ENCODE measurements at regions not wholly inside any gene's neighbourhood (a gene's known extent, or its start where the extent isn't known, plus 50 kb on each side); places are given as distances from the start of the nearest gene placed in this dataset.
"Not testable (repeated sequence)": the region's sequence is repeated elsewhere in the genome, so short reads cannot be mapped to it uniquely, and the experiment has no call there.

GRCh38 chr2:210730672-210731071 is 174.3 kb downstream of the CPS1 start:
- no peak for DNase-seq (ENCODE audit: low spot score)

- DNase-seq (ENCODE audit: low spot score): not testable (repeated sequence)
Observed at GRCh38 chr2:210746826-210747225, 190.4 kb downstream of the CPS1 start.

DNA sequence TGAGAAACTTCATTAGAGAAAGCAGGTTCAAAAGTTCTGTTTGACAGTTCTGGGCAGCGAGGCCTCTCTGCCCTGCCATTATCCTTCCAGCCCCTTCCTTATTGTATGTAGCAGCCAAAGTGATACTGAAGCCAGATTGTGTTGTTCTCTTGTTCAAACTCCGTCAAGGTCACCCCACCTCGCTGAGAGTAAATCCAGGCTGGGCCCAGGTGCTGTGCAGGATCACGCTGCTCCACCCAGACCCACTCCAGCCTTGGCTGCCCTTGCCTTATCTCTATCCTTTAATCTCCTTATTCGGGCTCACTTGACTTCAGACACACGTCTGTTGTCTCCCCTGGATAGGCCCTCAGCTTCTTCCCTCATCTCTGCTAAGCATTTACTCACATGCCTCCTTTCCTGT is 196.1 kb downstream of the CPS1 start:
- no peak for DNase-seq (ENCODE audit: low spot score)

DNA sequence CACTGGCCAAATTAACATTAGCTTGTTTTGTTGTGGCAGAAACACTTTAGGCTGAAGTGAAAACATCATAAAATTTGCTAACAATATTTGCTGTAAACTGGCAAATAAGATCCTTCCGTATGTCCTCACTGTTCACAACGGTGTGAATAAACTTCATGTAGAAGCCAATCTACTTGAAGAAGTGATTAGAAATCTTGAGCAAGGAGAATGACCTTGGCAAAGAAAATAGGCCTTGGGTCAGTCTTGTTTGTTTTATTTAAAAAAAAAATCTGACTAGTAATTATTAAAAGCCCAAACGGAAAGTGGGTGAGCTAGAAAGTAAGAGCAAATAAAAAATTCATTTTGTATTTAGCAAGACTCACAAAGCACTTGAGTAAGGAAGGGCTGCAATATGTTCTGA is 197.0 kb downstream of the CPS1 start:
- no peak for DNase-seq (ENCODE audit: low spot score)

GRCh38 chr2:210756855-210757254 is 200.5 kb downstream of the CPS1 start:
- no peak for DNase-seq (ENCODE audit: low spot score)

DNA sequence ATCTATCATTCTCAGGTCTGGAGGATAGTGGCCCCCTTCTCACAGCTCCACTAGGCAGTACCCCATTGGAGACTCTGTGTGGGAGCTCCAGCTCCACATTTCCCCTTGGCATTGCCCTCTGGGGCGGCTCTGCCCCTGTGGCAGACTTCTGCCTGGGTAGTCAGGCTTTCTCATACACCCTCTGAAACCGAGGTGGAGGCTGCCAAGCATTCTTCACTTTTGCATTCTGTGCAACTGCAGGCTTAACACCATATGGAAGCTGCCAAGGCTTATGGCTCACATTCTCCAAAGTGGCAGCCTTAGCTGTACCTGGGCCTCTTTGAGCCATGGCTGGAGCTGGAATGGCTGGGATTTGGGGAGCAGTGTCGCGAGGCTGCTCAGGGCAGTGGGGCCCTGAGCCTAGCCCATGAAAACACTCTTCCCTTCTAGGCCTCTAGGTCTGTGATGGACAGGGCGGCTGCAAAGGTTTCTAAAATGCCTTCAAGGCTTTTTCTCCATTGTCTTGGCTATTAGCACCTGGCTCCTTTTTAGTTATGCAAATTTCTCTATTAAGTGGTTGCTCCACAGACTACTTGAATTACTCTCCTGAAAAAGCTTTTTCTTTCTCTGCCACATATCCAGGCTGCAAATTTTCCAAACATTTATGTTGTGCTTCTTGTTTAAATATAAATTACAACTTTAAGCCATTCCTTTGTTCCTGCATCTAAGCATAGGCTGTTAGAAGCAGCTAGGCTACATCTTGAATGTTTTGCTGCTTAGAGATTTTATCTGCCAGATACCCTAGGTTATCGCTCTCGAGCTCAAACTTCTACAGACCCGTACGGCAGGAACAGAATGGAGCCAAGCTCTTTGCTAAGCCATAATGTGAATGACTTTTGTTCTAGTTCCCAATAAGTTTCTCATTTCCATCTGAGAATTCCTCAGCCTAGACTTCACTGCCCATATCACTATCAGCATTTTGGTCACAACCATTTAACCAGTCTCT is 206.5 kb downstream of the CPS1 start:
- DNase-seq (ENCODE audit: low spot score): no peak

DNA sequence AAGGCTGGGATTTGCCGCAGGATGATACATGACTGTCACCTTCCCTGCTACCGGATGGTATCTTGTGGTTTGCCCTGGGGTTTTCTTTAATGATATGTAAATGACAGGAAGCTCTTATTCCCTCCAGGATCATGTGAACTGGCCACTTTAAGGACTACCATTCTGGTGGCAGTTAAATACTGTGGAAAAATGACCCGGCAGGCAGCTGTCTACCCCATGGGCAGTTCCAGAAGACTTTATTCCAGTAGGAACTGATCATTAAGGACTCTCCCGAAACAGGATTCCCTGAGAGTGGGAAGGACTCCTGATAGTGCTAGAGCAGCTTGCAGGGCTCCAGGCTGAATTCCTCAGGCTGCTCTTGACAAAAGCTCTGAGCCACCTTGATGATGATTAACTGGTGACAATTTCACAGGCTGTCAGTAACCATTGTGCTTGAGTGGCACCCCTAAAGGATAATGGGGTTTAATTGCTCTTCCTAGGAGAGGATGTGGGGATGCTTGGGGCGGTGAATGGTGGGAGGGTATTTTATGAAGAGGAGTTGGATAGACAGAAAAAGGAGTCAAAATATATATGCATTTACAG is 212.0 kb downstream of the CPS1 start:
- DNase-seq (ENCODE audit: low spot score): no peak

DNA sequence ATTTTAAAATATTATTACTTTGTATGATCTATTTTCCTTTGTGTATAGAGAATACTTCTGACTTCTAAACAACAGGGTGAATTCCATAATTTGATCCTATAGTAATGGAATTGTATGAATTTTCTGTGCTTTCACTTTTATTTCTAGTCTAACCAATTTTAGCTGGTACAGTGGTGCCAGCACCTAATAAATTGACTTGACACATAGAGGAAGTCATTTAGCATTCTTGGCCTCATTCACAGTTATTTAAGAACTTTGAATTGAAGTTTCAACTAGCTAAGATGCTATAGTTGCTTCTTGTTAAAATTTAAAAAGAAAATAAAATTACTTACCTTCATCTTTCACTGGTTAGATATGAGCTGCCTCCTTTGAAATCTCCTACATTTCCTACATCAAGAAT is 220.4 kb downstream of the CPS1 start:
- DNase-seq (ENCODE audit: low spot score): no peak

DNA sequence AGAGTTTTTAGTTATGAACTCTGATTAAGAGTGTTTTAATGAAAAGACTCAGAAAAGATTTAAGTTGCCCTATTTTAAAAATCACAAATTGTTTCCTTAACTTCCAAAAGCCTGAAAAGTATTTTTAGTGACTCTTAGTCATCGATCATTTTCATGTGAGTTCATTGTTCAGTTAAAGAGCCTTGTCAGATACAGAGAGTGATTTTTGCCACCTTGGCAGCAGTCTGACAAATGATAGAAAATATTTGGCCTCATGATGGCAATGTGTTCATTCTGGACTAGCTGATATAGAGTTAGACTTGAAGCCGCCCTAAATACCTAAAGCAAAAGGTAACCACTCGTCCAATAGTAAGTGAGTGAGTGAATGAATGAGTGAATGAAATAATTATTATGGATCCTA is 225.8 kb downstream of the CPS1 start:
- no peak for DNase-seq (ENCODE audit: low spot score)

GRCh38 chr2:210787831-210788230 is 231.4 kb downstream of the CPS1 start:
- not testable (repeated sequence) for DNase-seq (ENCODE audit: low spot score)

- no peak for DNase-seq (ENCODE audit: low spot score)
Observed at GRCh38 chr2:210792000-210792399, 235.6 kb downstream of the CPS1 start.

DNA sequence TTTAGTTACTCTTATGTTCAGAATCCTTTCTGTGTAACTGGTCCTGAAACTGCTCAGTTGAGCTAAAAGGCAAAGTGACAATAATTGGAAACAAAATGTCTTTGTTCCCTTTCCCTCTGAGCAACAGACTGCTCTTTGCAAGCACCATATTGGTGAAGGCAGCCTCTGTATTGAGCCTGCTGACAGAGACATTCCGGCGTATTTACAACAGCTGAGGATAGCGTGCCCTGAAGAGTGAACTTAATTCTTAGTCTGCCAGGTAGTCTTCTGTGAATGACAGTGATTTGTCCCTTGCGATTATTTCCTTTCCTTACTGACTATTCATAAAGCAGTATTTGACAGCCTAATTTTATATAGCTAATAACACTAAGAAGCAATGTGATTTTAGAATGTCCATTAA is 239.1 kb downstream of the CPS1 start:
- no peak for DNase-seq (ENCODE audit: low spot score)

GRCh38 chr2:210798180-210798579 is 241.8 kb downstream of the CPS1 start:
- DNase-seq (ENCODE audit: low spot score): no peak

DNA sequence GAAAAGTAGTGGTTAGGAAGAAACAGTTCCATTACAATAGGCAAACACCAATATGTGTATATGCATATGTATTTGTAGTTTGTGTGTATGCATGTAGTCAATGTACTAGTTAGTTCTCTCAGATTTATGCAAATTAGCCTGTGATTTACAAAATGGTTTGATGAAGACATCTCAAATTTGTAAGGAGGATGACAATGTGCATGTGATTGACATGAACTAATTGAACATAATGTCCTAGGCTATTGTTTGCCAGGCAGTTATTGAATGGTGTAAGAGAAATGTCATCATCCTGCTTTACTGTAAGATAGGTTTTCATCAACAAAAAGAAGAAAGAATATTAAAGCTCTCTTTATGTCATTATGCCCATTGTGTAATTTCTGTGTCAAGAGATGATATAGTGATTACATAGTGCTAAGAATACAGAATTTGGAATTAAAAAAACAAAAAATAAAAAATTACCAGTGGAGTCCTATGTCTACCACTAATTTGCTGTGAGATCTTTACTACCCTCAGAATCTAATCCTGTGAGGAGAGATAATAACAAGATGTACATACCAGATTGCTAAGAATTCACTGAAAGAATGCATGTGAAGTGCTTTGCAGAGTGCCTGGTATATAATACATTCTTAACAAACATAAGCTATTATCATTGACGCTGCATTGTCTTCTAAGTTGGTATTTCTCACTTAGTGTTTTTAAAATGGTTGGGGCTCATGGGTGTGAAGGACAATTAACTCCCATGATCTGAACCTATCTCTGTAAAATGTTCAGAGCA is 258.0 kb downstream of the CPS1 start:
- no peak for DNase-seq (ENCODE audit: low spot score)

GRCh38 chr2:210816769-210817168 is 260.4 kb downstream of the CPS1 start:
- DNase-seq (ENCODE audit: low spot score): no peak

- DNase-seq (ENCODE audit: low spot score): no peak
Observed at GRCh38 chr2:210818473-210818872, 262.1 kb downstream of the CPS1 start.

- DNase-seq (ENCODE audit: low spot score): no peak
Observed at GRCh38 chr2:210833403-210833802, 277.0 kb downstream of the CPS1 start.

GRCh38 chr2:210839034-210839433 is 282.6 kb downstream of the CPS1 start:
- no peak for DNase-seq (ENCODE audit: low spot score)

DNA sequence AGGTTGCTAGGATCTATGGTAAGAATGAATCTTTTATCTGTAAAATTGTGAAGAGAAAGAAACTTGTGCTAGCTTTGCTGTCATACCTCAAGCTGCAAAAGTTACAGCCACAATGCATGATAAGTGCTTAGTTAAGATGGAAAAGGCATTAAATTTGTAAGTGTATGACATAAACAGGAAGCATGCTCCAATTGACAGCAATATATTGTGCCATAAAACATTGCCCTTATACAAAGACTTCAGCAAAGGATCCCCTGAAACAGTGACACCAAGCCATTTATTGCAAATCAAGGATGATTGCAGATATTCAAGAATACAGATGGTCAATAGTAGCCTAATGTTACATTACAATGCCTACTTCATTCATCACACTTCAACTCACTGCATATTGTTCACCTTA is 283.1 kb downstream of the CPS1 start:
- no peak for DNase-seq (ENCODE audit: low spot score)

- DNase-seq (ENCODE audit: low spot score): no peak
Observed at GRCh38 chr2:210842896-210843295, 286.5 kb downstream of the CPS1 start.

- no peak for DNase-seq (ENCODE audit: low spot score)
Observed at GRCh38 chr2:210844016-210844415, 287.6 kb downstream of the CPS1 start.

- no peak for DNase-seq (ENCODE audit: low spot score)
Observed at GRCh38 chr2:210859314-210859713, 302.9 kb downstream of the CPS1 start.

- DNase-seq (ENCODE audit: low spot score): no peak
Observed at GRCh38 chr2:210860276-210860675, 303.9 kb downstream of the CPS1 start.

Data from mucosa of gallbladder (tissue), 1 donor.